ENCODE measurements at regions not wholly inside any gene's neighbourhood (a gene's known extent, or its start where the extent isn't known, plus 50 kb on each side); places are given as distances from the start of the nearest gene placed in this dataset.

DNA sequence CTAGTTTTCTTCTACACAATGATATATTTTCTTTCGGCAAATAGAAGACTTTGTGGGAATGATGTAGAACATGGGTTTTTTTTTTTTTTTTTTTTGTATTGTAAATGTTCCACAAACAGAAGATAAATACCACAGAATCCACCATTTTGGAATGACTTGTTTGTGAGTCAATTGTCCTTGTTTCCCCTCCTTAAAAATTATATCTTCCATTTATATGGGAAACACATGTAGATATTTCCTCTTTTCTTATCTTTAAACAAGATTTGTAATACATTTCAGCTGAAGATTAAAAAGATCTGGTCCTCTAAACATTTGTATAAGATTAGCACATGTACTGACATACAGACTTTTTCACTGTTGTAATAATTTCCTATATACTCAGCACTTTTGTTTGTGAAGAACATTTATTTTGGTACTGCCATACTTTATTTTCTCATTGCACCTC, 304.6 kb downstream of the SPRY1 start:
- TF ChIP-seq EP300 (IDR thresholded peaks at IDR 0.05) (no peak), POLR2A (IDR thresholded peaks at IDR 0.05) (no peak)
- TF ChIP-seq, protein P1, sequence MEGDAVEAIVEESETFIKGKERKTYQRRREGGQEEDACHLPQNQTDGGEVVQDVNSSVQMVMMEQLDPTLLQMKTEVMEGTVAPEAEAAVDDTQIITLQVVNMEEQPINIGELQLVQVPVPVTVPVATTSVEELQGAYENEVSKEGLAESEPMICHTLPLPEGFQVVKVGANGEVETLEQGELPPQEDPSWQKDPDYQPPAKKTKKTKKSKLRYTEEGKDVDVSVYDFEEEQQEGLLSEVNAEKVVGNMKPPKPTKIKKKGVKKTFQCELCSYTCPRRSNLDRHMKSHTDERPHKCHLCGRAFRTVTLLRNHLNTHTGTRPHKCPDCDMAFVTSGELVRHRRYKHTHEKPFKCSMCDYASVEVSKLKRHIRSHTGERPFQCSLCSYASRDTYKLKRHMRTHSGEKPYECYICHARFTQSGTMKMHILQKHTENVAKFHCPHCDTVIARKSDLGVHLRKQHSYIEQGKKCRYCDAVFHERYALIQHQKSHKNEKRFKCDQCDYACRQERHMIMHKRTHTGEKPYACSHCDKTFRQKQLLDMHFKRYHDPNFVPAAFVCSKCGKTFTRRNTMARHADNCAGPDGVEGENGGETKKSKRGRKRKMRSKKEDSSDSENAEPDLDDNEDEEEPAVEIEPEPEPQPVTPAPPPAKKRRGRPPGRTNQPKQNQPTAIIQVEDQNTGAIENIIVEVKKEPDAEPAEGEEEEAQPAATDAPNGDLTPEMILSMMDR (IDR thresholded peaks at IDR 0.05) = no peak

Data from sigmoid colon (tissue), 4 donors.